Transverse colon (tissue), 4 donors: ENCODE measurements at regions not wholly inside any gene's neighbourhood (a gene's known extent, or its start where the extent isn't known, plus 50 kb on each side); places are given as distances from the start of the nearest gene placed in this dataset.
A peak's percentile ranks its signal among the peaks of the same experiment; 100 is the strongest.

ENCODE experiments used
- DNase-seq: peaks from one replicate; pipeline ENCODE4 v3.0.0-alpha.2; 2019
- H3K27ac ChIP-seq, 4 donors: fragments of 200-600 bp; sonication (generic); 2 replicates each; pipeline ENCODE4 v1.5.1; 2016 to 2018; ENCODE audit warnings: inconsistent platforms in 4 of 4
- H3K27me3 ChIP-seq: fragments of 200-600 bp; sonication (generic); 2 replicates; pipeline ENCODE4 v1.5.1; 2017; ENCODE audit warnings: inconsistent platforms
- H3K36me3 ChIP-seq, 4 donors: fragments of 200-600 bp; sonication (generic); 2 replicates each; pipeline ENCODE4 v1.5.1; 2017 to 2019; ENCODE audit warnings: inconsistent platforms in 4 of 4
- H3K4me1 ChIP-seq, 4 donors: fragments of 200-600 bp; sonication (generic); 2 replicates each; pipeline ENCODE4 v1.5.1; 2017 to 2020; ENCODE audit warnings: inconsistent platforms in 4 of 4
- H3K4me3 ChIP-seq, 4 donors: fragments of 200-600 bp; sonication (generic); 1 replicate in 1 of 4; 2 replicates in 3 of 4; pipeline versions ENCODE4 v1.5.1 to v1.6.1; 2017 to 2019; ENCODE audit warnings: inconsistent platforms in 4 of 4
- H3K9me3 ChIP-seq, 2 donors: fragments of 200-600 bp; sonication (generic); 2 replicates each; pipeline ENCODE4 v1.5.1; 2017 to 2019; ENCODE audit warnings: inconsistent platforms in 2 of 2
- EP300 ChIP-seq: sonication (generic); formaldehyde crosslinking; IDR thresholded peaks from one replicate; pipeline ENCODE4 v1.6.1; 2017; ENCODE audit warnings: antibody characterized with exemption, low read depth
- POLR2A ChIP-seq: fragments of 450-650 bp; IDR thresholded peaks from one replicate; pipeline ENCODE4 v1.6.1; 2016; ENCODE audit warnings: antibody characterized with exemption, mild to moderate bottlenecking, moderate library complexity
- POLR2AphosphoS5 ChIP-seq, 3 donors: sonication (generic); formaldehyde crosslinking; IDR thresholded peaks; one replicate each; pipeline ENCODE4 v1.6.1; 2016; ENCODE audit warnings: antibody characterized with exemption in 3 of 3
- WGBS, 2 donors: methylation state at CpG; one replicate each; pipeline ENCODE4 v1.1.5; 2018; ENCODE audit warnings: low coverage in 1 of 2; 5-methylcytosine and 5-hydroxymethylcytosine counted together
- in situ Hi-C, 4 donors: fragments of 200-750 bp; cut with MboI; loops; one replicate each; pipeline versions ENCODE4 v1.15.0 to v1.15.1; 2017; ENCODE audit warnings: low sequenced_read_pairs in 3 of 4, low pct_ligation_motif_present in 1 of 4, low pct_unique_long_range_greater_than_20kb in 1 of 4
- intact Hi-C: fragments of 100-400 bp; cut with DNase I; formaldehyde crosslinking; loops from one replicate; pipeline ENCODE4 v1.15.1; 2023; ENCODE audit warnings: low total_unique reads
- TF ChIP-seq, protein P1 (sequence below), 5 experiments: fragments of 200-600 bp in 3 of 5; fragments of 450-650 bp in 2 of 5; sonication (generic) in 3 of 5; IDR thresholded peaks; 1 replicate in 2 of 5; 2 replicates in 3 of 5; pipeline ENCODE4 v1.5.1; 2016 to 2017; ENCODE audit warnings: antibody characterized with exemption in 5 of 5, inconsistent platforms in 3 of 5, mild to moderate bottlenecking in 2 of 5, moderate library complexity in 1 of 5

- TF ChIP-seq, protein P1, sequence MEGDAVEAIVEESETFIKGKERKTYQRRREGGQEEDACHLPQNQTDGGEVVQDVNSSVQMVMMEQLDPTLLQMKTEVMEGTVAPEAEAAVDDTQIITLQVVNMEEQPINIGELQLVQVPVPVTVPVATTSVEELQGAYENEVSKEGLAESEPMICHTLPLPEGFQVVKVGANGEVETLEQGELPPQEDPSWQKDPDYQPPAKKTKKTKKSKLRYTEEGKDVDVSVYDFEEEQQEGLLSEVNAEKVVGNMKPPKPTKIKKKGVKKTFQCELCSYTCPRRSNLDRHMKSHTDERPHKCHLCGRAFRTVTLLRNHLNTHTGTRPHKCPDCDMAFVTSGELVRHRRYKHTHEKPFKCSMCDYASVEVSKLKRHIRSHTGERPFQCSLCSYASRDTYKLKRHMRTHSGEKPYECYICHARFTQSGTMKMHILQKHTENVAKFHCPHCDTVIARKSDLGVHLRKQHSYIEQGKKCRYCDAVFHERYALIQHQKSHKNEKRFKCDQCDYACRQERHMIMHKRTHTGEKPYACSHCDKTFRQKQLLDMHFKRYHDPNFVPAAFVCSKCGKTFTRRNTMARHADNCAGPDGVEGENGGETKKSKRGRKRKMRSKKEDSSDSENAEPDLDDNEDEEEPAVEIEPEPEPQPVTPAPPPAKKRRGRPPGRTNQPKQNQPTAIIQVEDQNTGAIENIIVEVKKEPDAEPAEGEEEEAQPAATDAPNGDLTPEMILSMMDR (IDR thresholded peaks at IDR 0.05): no peak
- TF ChIP-seq EP300: no peak
- TF ChIP-seq POLR2AphosphoS5 (IDR thresholded peaks at IDR 0.05): peak; percentile 40 to 69 (median 67)
- peak; percentile 62 for TF ChIP-seq POLR2A
- no peak for DNase-seq
- in situ Hi-C loops: loop anchor here in 2 of 4 donors (10.0 to 25.0 kb wide), 2 partner anchors 115 to 388 kb away; partner anchors contain the start of genes FGGY (in 1 of the 2) and JUN (in 1 of the 2)
- intact Hi-C loops: loop anchor here (5.0 to 10.0 kb wide), 3 partner anchors 85 to 805 kb away; partner anchors contain the start of gene FGGY
- peak overlapping the region; percentile 84 to 95 (median 84) for H3K27ac ChIP-seq
- WGBS, 2 donors: 42 to 54% methylated on average over 8 to 11 of the region's 11 CpGs
- H3K4me1 ChIP-seq: peaks cover 43 to 84% (median 70%) of the 10 kb centered on the region in 4 donors
- H3K36me3 ChIP-seq: no peaks in the 10 kb centered on the region
- no peaks in the 10 kb centered on the region for H3K27me3 ChIP-seq
- no peaks in the 10 kb centered on the region for H3K9me3 ChIP-seq
- H3K4me3 ChIP-seq: no peak overlapping the region
Measured at GRCh38 chr1:58899587-58900271, 115.9 kb upstream of the JUN start.

DNA sequence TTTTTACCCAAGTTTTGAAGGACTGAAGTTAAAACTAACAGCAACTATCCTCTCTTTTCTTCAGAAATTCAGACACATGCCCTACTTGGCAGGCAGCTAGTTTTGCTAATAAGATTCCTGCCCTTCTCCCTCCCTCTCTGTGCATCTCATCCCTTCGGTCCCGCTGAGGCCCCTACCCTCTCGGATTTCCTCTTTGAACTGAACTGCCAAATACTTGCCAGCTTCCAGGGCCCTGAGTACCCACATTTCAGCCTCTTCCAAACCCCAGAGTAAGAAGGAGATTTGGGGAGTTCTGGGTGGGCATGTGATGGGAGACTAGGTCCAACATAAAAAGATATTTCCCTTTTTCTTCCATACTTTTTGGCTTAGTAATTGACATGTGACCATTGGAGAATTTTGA lies 116.5 kb upstream of the JUN start:
- 42 to 47% methylated on average over 3 of the region's 3 CpGs for WGBS, 2 donors
- in situ Hi-C loops (loop anchor here in 2 of 4 donors (10.0 to 25.0 kb wide), 2 partner anchors 116 to 387 kb away; partner anchors contain the start of genes FGGY (in 1 of the 2) and JUN (in 1 of the 2)), intact Hi-C loops (loop anchor here (5.0 to 10.0 kb wide), 2 partner anchors 397 to 804 kb away; partner anchors contain the start of gene FGGY)
- no peak for TF ChIP-seq EP300
- TF ChIP-seq, protein P1 (IDR thresholded peaks at IDR 0.05): no peak
- TF ChIP-seq POLR2AphosphoS5 (IDR thresholded peaks at IDR 0.05): no peak
- TF ChIP-seq POLR2A: no peak
- H3K4me3 ChIP-seq: no peak overlapping the region
- peak overlapping the region; percentile 84 to 95 (median 84) for H3K27ac ChIP-seq
- no peak for DNase-seq
- no peaks in the 10 kb centered on the region for H3K9me3 ChIP-seq
- peaks cover 38 to 82% (median 64%) of the 10 kb centered on the region in 4 donors for H3K4me1 ChIP-seq
- H3K36me3 ChIP-seq: no peaks in the 10 kb centered on the region
- H3K27me3 ChIP-seq: no peaks in the 10 kb centered on the region

GRCh38 chr1:58901008-58901407 lies 117.2 kb upstream of the JUN start:
- intact Hi-C loops: loop anchor here (5.0 to 10.0 kb wide), 2 partner anchors 396 to 804 kb away; partner anchors contain the start of gene FGGY
- Histone ChIP-seq H3K27ac (peak overlapping the region; percentile 84 to 95 (median 84)), H3K4me1 (peaks cover 32 to 76% (median 57%) of the 10 kb centered on the region in 4 donors), H3K27me3 (no peaks in the 10 kb centered on the region), H3K9me3 (no peaks in the 10 kb centered on the region), H3K36me3 (no peaks in the 10 kb centered on the region), H3K4me3 (no peak overlapping the region)
- WGBS, 2 donors: 91 to 94% methylated on average over 1 of the region's 1 CpG
- TF ChIP-seq, protein P1 (IDR thresholded peaks at IDR 0.05): no peak
- no peak for TF ChIP-seq POLR2A
- no peak for TF ChIP-seq EP300
- TF ChIP-seq POLR2AphosphoS5 (IDR thresholded peaks at IDR 0.05): no peak
- DNase-seq: no peak
- in situ Hi-C loops: loop anchor here in 2 of 4 donors (10.0 to 25.0 kb wide), 2 partner anchors 116 to 386 kb away; partner anchors contain the start of genes FGGY (in 1 of the 2) and JUN (in 1 of the 2)

GRCh38 chr1:58902830-58903513 lies 119.1 kb upstream of the JUN start:
- DNase-seq: no peak
- peaks cover 17 to 59% (median 39%) of the 10 kb centered on the region in 4 donors for H3K4me1 ChIP-seq
- H3K27ac ChIP-seq: peak overlapping the region; percentile 95 to 96 (median 96)
- 16 to 87% methylated on average over 2 to 12 of the region's 12 CpGs for WGBS, 2 donors
- H3K27me3 ChIP-seq: no peaks in the 10 kb centered on the region
- H3K4me3 ChIP-seq: peak overlapping the region in 3 of 4 donors; percentile 39 to 58 (median 39)
- no peaks in the 10 kb centered on the region for H3K9me3 ChIP-seq
- in situ Hi-C loops: loop anchor here in 2 of 4 donors (10.0 to 25.0 kb wide), 2 partner anchors 118 to 384 kb away; partner anchors contain the start of genes FGGY (in 1 of the 2) and JUN (in 1 of the 2)
- no peak for TF ChIP-seq EP300
- no peak for TF ChIP-seq POLR2AphosphoS5 (IDR thresholded peaks at IDR 0.05)
- TF ChIP-seq POLR2A: no peak
- TF ChIP-seq, protein P1 (IDR thresholded peaks at IDR 0.05): no peak
- H3K36me3 ChIP-seq: no peaks in the 10 kb centered on the region
- intact Hi-C loops: loop anchor here (5.0 to 10.0 kb wide), 2 partner anchors 394 to 802 kb away; partner anchors contain the start of gene FGGY
